H9 (cell line): ENCODE measurements at regions not wholly inside any gene's neighbourhood (a gene's known extent, or its start where the extent isn't known, plus 50 kb on each side); places are given as distances from the start of the nearest gene placed in this dataset.

Experiments
- DNase-seq: peaks from one replicate; pipeline ENCODE4 v3.0.0-alpha.2; 2017
- H2AFZ ChIP-seq: one replicate; pipeline ENCODE4 v1.6.1; 2013; ENCODE audit warnings: mild to moderate bottlenecking, low read length, control low read depth, moderate library complexity
- H2AK5ac ChIP-seq: 2 replicates; pipeline ENCODE4 v1.6.1; 2013; ENCODE audit warnings: low read length, control low read depth, mixed read lengths; ENCODE audit not compliant: insufficient read length
- H2BK120ac ChIP-seq: one replicate; pipeline ENCODE4 v1.6.1; 2013; ENCODE audit warnings: low read depth, mild to moderate bottlenecking, low read length, control low read depth, inconsistent platforms; ENCODE audit not compliant: poor library complexity, severe bottlenecking
- H2BK12ac ChIP-seq: 2 replicates; pipeline ENCODE4 v1.6.1; 2013; ENCODE audit warnings: low read length, control low read depth, mixed read lengths, low read depth; ENCODE audit not compliant: insufficient read length
- H2BK15ac ChIP-seq: 2 replicates; pipeline ENCODE4 v1.6.1; 2013; ENCODE audit warnings: low read depth, low read length, control low read depth
- H2BK20ac ChIP-seq: one replicate; pipeline ENCODE4 v1.6.1; 2013; ENCODE audit warnings: low read depth, mild to moderate bottlenecking, low read length, control low read depth, inconsistent platforms; ENCODE audit not compliant: poor library complexity, severe bottlenecking
- H2BK5ac ChIP-seq: 2 replicates; pipeline ENCODE4 v1.6.1; 2013; ENCODE audit warnings: low read length, control low read depth, mixed read lengths; ENCODE audit not compliant: insufficient read length
- H3K14ac ChIP-seq: 2 replicates; pipeline ENCODE4 v1.6.1; 2013; ENCODE audit warnings: low read length, control low read depth; ENCODE audit not compliant: insufficient read depth
- H3K18ac ChIP-seq: 2 replicates; pipeline ENCODE4 v1.6.1; 2013; ENCODE audit warnings: low read depth, mild to moderate bottlenecking, mixed read lengths, low read length, control low read depth; ENCODE audit not compliant: insufficient read length
- H3K23ac ChIP-seq: 2 replicates; pipeline ENCODE4 v1.6.1; 2013; ENCODE audit warnings: low read length, control low read depth, mixed read lengths, low read depth; ENCODE audit not compliant: insufficient read length
- H3K23me2 ChIP-seq: 2 replicates; pipeline ENCODE4 v1.6.1; 2013; ENCODE audit warnings: low read depth, mild to moderate bottlenecking, mixed read lengths, low read length, control low read depth; ENCODE audit not compliant: insufficient read length, poor library complexity, severe bottlenecking
- H3K27ac ChIP-seq: 2 replicates; pipeline ENCODE4 v1.5.1; 2013; ENCODE audit warnings: low read length, control low read depth, mixed read lengths, low read depth; ENCODE audit not compliant: insufficient read length
- H3K27me3 ChIP-seq: 2 replicates; pipeline ENCODE4 v1.6.1; 2013; ENCODE audit warnings: low read length, control low read depth, inconsistent platforms; ENCODE audit not compliant: insufficient read depth
- H3K4ac ChIP-seq: 2 replicates; pipeline ENCODE4 v1.6.1; 2013; ENCODE audit warnings: low read depth, mild to moderate bottlenecking, control low read depth, inconsistent platforms, low read length, moderate library complexity
- H3K4me1 ChIP-seq: 2 replicates; pipeline ENCODE4 v1.6.1; 2013; ENCODE audit warnings: low read length, control low read depth, inconsistent platforms; ENCODE audit not compliant: insufficient read depth
- H3K4me2 ChIP-seq: 2 replicates; pipeline ENCODE4 v1.6.1; 2013; ENCODE audit warnings: low read length, control low read depth, mixed read lengths; ENCODE audit not compliant: insufficient read length, insufficient read depth
- H3K56ac ChIP-seq: 2 replicates; pipeline ENCODE4 v1.6.1; 2013; ENCODE audit warnings: low read depth, mild to moderate bottlenecking, mixed read lengths, low read length, control low read depth; ENCODE audit not compliant: insufficient read length
- H3K79me1 ChIP-seq: 2 replicates; pipeline ENCODE4 v1.6.1; 2013; ENCODE audit warnings: low read depth, mild to moderate bottlenecking, moderate library complexity, low read length, control low read depth, inconsistent platforms; ENCODE audit not compliant: insufficient read depth, poor library complexity, severe bottlenecking
- H3K79me2 ChIP-seq: 2 replicates; pipeline ENCODE4 v1.6.1; 2013; ENCODE audit warnings: low read length, control low read depth, inconsistent platforms; ENCODE audit not compliant: insufficient read depth
- H3K9ac ChIP-seq: 2 replicates; pipeline ENCODE4 v1.6.1; 2013; ENCODE audit warnings: low read length, control low read depth, mixed read lengths; ENCODE audit not compliant: insufficient read length; ENCODE audit errors: extremely low read depth
- H3K9me3 ChIP-seq: one replicate; pipeline ENCODE4 v1.6.1; 2013; ENCODE audit warnings: low read depth, low read length, inconsistent platforms; ENCODE audit not compliant: control insufficient read depth
- H3T11ph ChIP-seq: one replicate; pipeline ENCODE4 v1.6.1; 2013; ENCODE audit warnings: mild to moderate bottlenecking, low read length, control low read depth, inconsistent platforms
- H4K20me1 ChIP-seq: one replicate; pipeline ENCODE4 v1.6.1; 2013; ENCODE audit not compliant: control insufficient read depth, insufficient read length, insufficient read depth
- H4K5ac ChIP-seq: 2 replicates; pipeline ENCODE4 v1.6.1; 2013; ENCODE audit warnings: low read depth, mild to moderate bottlenecking, mixed read lengths, low read length, control low read depth; ENCODE audit not compliant: insufficient read length
- H4K8ac ChIP-seq: replicated peaks from 2 replicates; pipeline ENCODE4 v1.6.1; 2013; ENCODE audit warnings: low read length, control low read depth, mixed read lengths, low read depth; ENCODE audit not compliant: insufficient read length
- H4K91ac ChIP-seq: 2 replicates; pipeline ENCODE4 v1.6.1; 2013; ENCODE audit warnings: low read depth, mild to moderate bottlenecking, moderate library complexity, mixed read lengths, low read length, control low read depth; ENCODE audit not compliant: insufficient read length
- H3K27ac Mint-ChIP-seq, 3 experiments: 2 replicates in 2 of 3; 3 replicates in 1 of 3; pipeline ENCODE4 v1.8.0; 2020 to 2021; ENCODE audit warnings: mixed read lengths in 3 of 3, mild to moderate bottlenecking in 1 of 3, moderate library complexity in 1 of 3
- H3K27me3 Mint-ChIP-seq: 2 replicates; pipeline ENCODE4 v1.8.0; 2021; ENCODE audit warnings: low read depth, mild to moderate bottlenecking, moderate library complexity, mixed read lengths
- H3K36me3 Mint-ChIP-seq, 3 experiments: 2 replicates in 2 of 3; 3 replicates in 1 of 3; pipeline ENCODE4 v1.8.0; 2020 to 2021; ENCODE audit warnings: low read depth in 3 of 3, mixed read lengths in 3 of 3; ENCODE audit not compliant: insufficient read depth in 1 of 3
- H3K4me1 Mint-ChIP-seq, 2 experiments: 2 replicates each; pipeline ENCODE4 v1.8.0; 2020; ENCODE audit warnings: mixed read lengths in 2 of 2
- H3K4me3 Mint-ChIP-seq, 2 experiments: 2 replicates in 1 of 2; 3 replicates in 1 of 2; pipeline ENCODE4 v1.8.0; 2020 to 2021; ENCODE audit warnings: mild to moderate bottlenecking in 2 of 2, mixed read lengths in 2 of 2, moderate library complexity in 1 of 2
- H3K9me3 Mint-ChIP-seq, 2 experiments: 2 replicates in 1 of 2; 3 replicates in 1 of 2; pipeline ENCODE4 v1.8.0; 2020; ENCODE audit warnings: mild to moderate bottlenecking in 2 of 2, mixed read lengths in 2 of 2, moderate library complexity in 1 of 2
- TF ChIP-seq, protein P1 (sequence below): fragments of 200-600 bp; sonication (generic); conservative IDR thresholded peaks from 3 replicates; pipeline ENCODE4 v1.8.0; 2021; ENCODE audit warnings: antibody characterized with exemption, mild to moderate bottlenecking

DNA sequence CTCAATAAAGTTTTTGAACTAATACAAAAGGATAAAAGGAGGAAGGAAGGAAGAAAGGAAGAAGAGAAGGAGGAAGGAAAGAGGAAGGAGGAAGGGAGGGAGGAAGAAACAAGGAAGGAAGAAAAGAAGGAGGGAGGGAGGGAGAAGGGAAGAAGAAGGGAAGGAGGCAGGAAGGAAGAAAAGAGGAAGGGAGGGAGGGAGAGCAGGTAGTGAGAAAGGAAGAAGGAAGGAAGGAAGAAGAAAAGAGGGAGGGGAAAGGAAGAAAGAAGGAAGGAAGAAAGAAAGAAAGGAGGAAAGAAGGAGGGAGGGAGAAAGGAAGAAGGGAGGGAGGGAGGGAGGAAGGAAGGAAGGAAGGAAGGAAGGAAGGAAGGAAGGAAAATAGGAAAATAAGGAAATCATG is 263.8 kb upstream of the C16orf82 start:
- H3K4me2 ChIP-seq: no peak overlapping the region
- H4K20me1 ChIP-seq: peaks cover 2% of the 10 kb centered on the region
- no peak overlapping the region for H3K23ac ChIP-seq
- H4K91ac ChIP-seq: no peak overlapping the region
- H3K36me3 Mint-ChIP-seq: no peaks in the 10 kb centered on the region
- no peak overlapping the region for H3T11ph ChIP-seq
- H4K8ac ChIP-seq: no peak overlapping the region
- TF ChIP-seq, protein P1, sequence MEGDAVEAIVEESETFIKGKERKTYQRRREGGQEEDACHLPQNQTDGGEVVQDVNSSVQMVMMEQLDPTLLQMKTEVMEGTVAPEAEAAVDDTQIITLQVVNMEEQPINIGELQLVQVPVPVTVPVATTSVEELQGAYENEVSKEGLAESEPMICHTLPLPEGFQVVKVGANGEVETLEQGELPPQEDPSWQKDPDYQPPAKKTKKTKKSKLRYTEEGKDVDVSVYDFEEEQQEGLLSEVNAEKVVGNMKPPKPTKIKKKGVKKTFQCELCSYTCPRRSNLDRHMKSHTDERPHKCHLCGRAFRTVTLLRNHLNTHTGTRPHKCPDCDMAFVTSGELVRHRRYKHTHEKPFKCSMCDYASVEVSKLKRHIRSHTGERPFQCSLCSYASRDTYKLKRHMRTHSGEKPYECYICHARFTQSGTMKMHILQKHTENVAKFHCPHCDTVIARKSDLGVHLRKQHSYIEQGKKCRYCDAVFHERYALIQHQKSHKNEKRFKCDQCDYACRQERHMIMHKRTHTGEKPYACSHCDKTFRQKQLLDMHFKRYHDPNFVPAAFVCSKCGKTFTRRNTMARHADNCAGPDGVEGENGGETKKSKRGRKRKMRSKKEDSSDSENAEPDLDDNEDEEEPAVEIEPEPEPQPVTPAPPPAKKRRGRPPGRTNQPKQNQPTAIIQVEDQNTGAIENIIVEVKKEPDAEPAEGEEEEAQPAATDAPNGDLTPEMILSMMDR: no peak
- H3K23me2 ChIP-seq: no peaks in the 10 kb centered on the region
- no peaks in the 10 kb centered on the region for H3K79me1 ChIP-seq
- H3K27ac Mint-ChIP-seq: no peak overlapping the region
- H3K4me1 ChIP-seq: no peaks in the 10 kb centered on the region
- no peaks in the 10 kb centered on the region for H3K9me3 Mint-ChIP-seq
- H3K14ac ChIP-seq: no peak overlapping the region
- no peak overlapping the region for H4K5ac ChIP-seq
- no peak overlapping the region for H2AFZ ChIP-seq
- H2BK15ac ChIP-seq: no peak overlapping the region
- H3K4me1 Mint-ChIP-seq: peaks cover 0 to 3% of the 10 kb centered on the region in 2 experiments; a peak in 2 of 4 replicates
- no peak overlapping the region for H3K27ac ChIP-seq
- no peaks in the 10 kb centered on the region for H3K79me2 ChIP-seq
- peaks cover 19% of the 10 kb centered on the region for H3K27me3 Mint-ChIP-seq
- no peak for DNase-seq
- no peak overlapping the region for H3K9ac ChIP-seq
- no peaks in the 10 kb centered on the region for H3K27me3 ChIP-seq
- no peak overlapping the region for H2BK120ac ChIP-seq
- no peak overlapping the region for H3K4me3 Mint-ChIP-seq
- H2BK20ac ChIP-seq: no peak overlapping the region
- no peak overlapping the region for H2AK5ac ChIP-seq
- no peak overlapping the region for H3K18ac ChIP-seq
- H3K9me3 ChIP-seq: no peaks in the 10 kb centered on the region
- no peak overlapping the region for H2BK12ac ChIP-seq
- H3K56ac ChIP-seq: no peak overlapping the region
- no peak overlapping the region for H2BK5ac ChIP-seq
- H3K4ac ChIP-seq: no peak overlapping the region
